Endothelial cell of umbilical vein (primary cell): ENCODE measurements at regions not wholly inside any gene's neighbourhood (a gene's known extent, or its start where the extent isn't known, plus 50 kb on each side); places are given as distances from the start of the nearest gene placed in this dataset.

Experiments used
- BruUV-seq: library from RNA; stranded (reverse); fragments of 400-500 nt; replicated peaks from 2 replicates; lab custom pipeline; 2021; lab: Mats Ljungman, UMichigan
- CTCF ChIA-PET: fragments of 300-600, 350-600 bp; sonication (Branson Sonifier 250); formaldehyde crosslinking; loops from one replicate; lab custom pipeline; 2021; ENCODE audit warnings: antibody characterized with exemption, inconsistent platforms; lab: Charles Lee
- POLR2A ChIA-PET: fragments of 300-600, 350-600 bp; sonication (Branson Sonifier 250); formaldehyde crosslinking; loops from one replicate; lab custom pipeline; 2021; ENCODE audit warnings: antibody characterized with exemption, inconsistent platforms; lab: Charles Lee
- DNase-seq: peaks from one replicate; pipeline ENCODE4 v3.0.0-alpha.2; 2011; ENCODE audit warnings: low read depth, low spot score
- FAIRE-seq: peaks from 2 replicates; lab custom pipeline; 2011; peaks lifted over from hg19 to GRCh38; lab: Jason Lieb, UNC
- H2AFZ ChIP-seq: 2 replicates; pipeline ENCODE4 v1.6.0; 2012; ENCODE audit warnings: low read depth, low read length, control low read depth, inconsistent platforms
- H3K27ac ChIP-seq: 2 replicates; pipeline ENCODE4 v1.5.1; 2011; ENCODE audit warnings: low read depth, mild to moderate bottlenecking, control low read depth, low read length, moderate library complexity; ENCODE audit not compliant: insufficient read depth
- H3K27me3 ChIP-seq, 2 experiments: 2 replicates each; pipeline versions ENCODE4 v1.6.0 to v1.6.1; 2011; ENCODE audit warnings: low read length in 2 of 2, mixed read lengths in 1 of 2; ENCODE audit not compliant: control insufficient read depth in 2 of 2, insufficient read depth in 2 of 2
- H3K36me3 ChIP-seq, 2 experiments: 2 replicates in 1 of 2; 3 replicates in 1 of 2; pipeline ENCODE4 v1.5.1; 2011; ENCODE audit warnings: low read length in 2 of 2, mild to moderate bottlenecking in 1 of 2, moderate library complexity in 1 of 2; ENCODE audit not compliant: control insufficient read depth in 2 of 2, insufficient read depth in 2 of 2; ENCODE audit errors: extremely low read depth in 1 of 2
- H3K4me1 ChIP-seq: 3 replicates; pipeline ENCODE4 v1.5.1; 2011; ENCODE audit warnings: mild to moderate bottlenecking, low read length; ENCODE audit not compliant: control insufficient read depth, insufficient read depth; ENCODE audit errors: extremely low read depth
- H3K4me2 ChIP-seq: 2 replicates; pipeline ENCODE4 v1.6.1; 2011; ENCODE audit warnings: low read length, control low read depth, mixed read lengths; ENCODE audit not compliant: insufficient read depth
- H3K4me3 ChIP-seq, 3 experiments: fragments of 200-600 bp in 1 of 3; sonication (generic), shearing (Covaris generic) in 1 of 3; replicated peaks in 1 of 3; 2 replicates each; pipeline ENCODE4 v1.5.1; 2011 to 2016; ENCODE audit warnings: control low read depth in 3 of 3, low read length in 3 of 3, mild to moderate bottlenecking in 2 of 3, inconsistent platforms in 1 of 3, low read depth in 1 of 3, moderate library complexity in 1 of 3; ENCODE audit not compliant: insufficient read depth in 1 of 3
- H3K79me2 ChIP-seq: 2 replicates; pipeline ENCODE4 v1.6.0; 2012; ENCODE audit warnings: low read length, inconsistent platforms; ENCODE audit not compliant: control insufficient read depth, insufficient read depth
- H3K9ac ChIP-seq: replicated peaks from 2 replicates; pipeline ENCODE3; 2011; ENCODE audit warnings: low read length, control low read depth; ENCODE audit not compliant: insufficient read depth; ENCODE audit errors: extremely low read depth
- H3K9me1 ChIP-seq: replicated peaks from 3 replicates; pipeline ENCODE4 v1.6.0; 2011; ENCODE audit warnings: mild to moderate bottlenecking, low read length; ENCODE audit not compliant: control insufficient read depth, insufficient read depth; ENCODE audit errors: extremely low read depth
- H3K9me3 ChIP-seq: replicated peaks from 2 replicates; pipeline ENCODE4 v1.5.1; 2012; ENCODE audit warnings: low read length, inconsistent platforms; ENCODE audit not compliant: control insufficient read depth, insufficient read depth
- H4K20me1 ChIP-seq: replicated peaks from 2 replicates; pipeline ENCODE3; 2011; ENCODE audit warnings: mild to moderate bottlenecking, low read length; ENCODE audit not compliant: control insufficient read depth, insufficient read depth; ENCODE audit errors: extremely low read depth
- CTCF ChIP-seq, 2 donors: IDR thresholded peaks; 1 replicate in 1 of 2; 2 replicates in 1 of 2; pipeline ENCODE4 v1.5.1; 2011; ENCODE audit warnings: low read length in 2 of 2, mild to moderate bottlenecking in 2 of 2, moderate library complexity in 2 of 2, control low read depth in 1 of 2, inconsistent platforms in 1 of 2, low read depth in 1 of 2; ENCODE audit not compliant: insufficient read depth in 1 of 2; ENCODE audit errors: extremely low read depth in 1 of 2
- EZH2 ChIP-seq: IDR thresholded peaks from 2 replicates; pipeline ENCODE4 v1.6.1; 2012; ENCODE audit warnings: borderline replicate concordance, low read depth, mild to moderate bottlenecking, moderate library complexity, low read length, inconsistent platforms; ENCODE audit not compliant: severe bottlenecking
- FOS ChIP-seq: IDR thresholded peaks from 2 replicates; pipeline ENCODE4 v1.6.1; 2011; ENCODE audit warnings: mild to moderate bottlenecking, low read length, moderate library complexity, borderline replicate concordance; ENCODE audit not compliant: insufficient read depth
- GATA2 ChIP-seq: IDR thresholded peaks from 2 replicates; pipeline ENCODE4 v1.7.0; 2011; ENCODE audit warnings: low read depth, mild to moderate bottlenecking, moderate library complexity, mixed read lengths, low read length; ENCODE audit not compliant: insufficient read length, insufficient read depth
- POLR2A ChIP-seq: IDR thresholded peaks from 2 replicates; pipeline ENCODE4 v1.6.1; 2012; ENCODE audit warnings: low read depth, mild to moderate bottlenecking, control low read depth, low read length
- POLR2AphosphoS5 ChIP-seq: IDR thresholded peaks from 2 replicates; pipeline ENCODE4 v1.6.1; 2012; ENCODE audit warnings: low read depth, mild to moderate bottlenecking, control low read depth, low read length, moderate library complexity; ENCODE audit not compliant: insufficient read depth
- dilution Hi-C: fragments of 300-500 bp; cut with MboI; formaldehyde crosslinking; loops from one replicate; pipeline ENCODE4 v1.15.0; 2019; ENCODE audit warnings: low sequenced_read_pairs; ENCODE audit not compliant: extremely low pct_ligation_motif_present
- intact Hi-C: fragments of 100-400 bp; cut with micrococcal nuclease; formaldehyde crosslinking; loops from one replicate; pipeline ENCODE4 v1.10.0; 2022

- no peak for FAIRE-seq
- intact Hi-C loops: no loop called here
Observed at GRCh38 chr20:22063753-22064152, 358.3 kb downstream of the PAX1 start.

More at GRCh38 chr20:22063753-22064152, 358.3 kb downstream of the PAX1 start:
- Histone ChIP-seq H3K27ac (no peak overlapping the region), H3K79me2 (no peaks in the 10 kb centered on the region), H2AFZ (no peak overlapping the region), H3K9me1 (no peaks in the 10 kb centered on the region), H4K20me1 (no peaks in the 10 kb centered on the region), H3K9me3 (peaks cover 1% of the 10 kb centered on the region), H3K4me1 (no peaks in the 10 kb centered on the region), H3K4me3 (no peak overlapping the region), H3K36me3 (no peaks in the 10 kb centered on the region), H3K9ac (no peak overlapping the region), H3K4me2 (no peak overlapping the region), H3K27me3 (no peaks in the 10 kb centered on the region)
- DNase-seq: no peak
- no TSS peak for BruUV-seq
- TF ChIP-seq FOS: no peak
- no peak for TF ChIP-seq POLR2A
- no peak for TF ChIP-seq CTCF (IDR thresholded peaks at IDR 0.05; ENCODE audit: extremely low read depth in 1 of 2, insufficient read depth in 1 of 2, low read depth in 1 of 2, low read length in 2 of 2)
- TF ChIP-seq POLR2AphosphoS5: no peak
- no peak for TF ChIP-seq GATA2
- no peak for TF ChIP-seq EZH2
- dilution Hi-C loops: no loop called here
- ChIA-PET CTCF (no interaction called here), POLR2A (no interaction called here)
